ENCODE measurements at regions not wholly inside any gene's neighbourhood (a gene's known extent, or its start where the extent isn't known, plus 50 kb on each side); places are given as distances from the start of the nearest gene placed in this dataset.
A peak's percentile ranks its signal among the peaks of the same experiment; 100 is the strongest.

DNA sequence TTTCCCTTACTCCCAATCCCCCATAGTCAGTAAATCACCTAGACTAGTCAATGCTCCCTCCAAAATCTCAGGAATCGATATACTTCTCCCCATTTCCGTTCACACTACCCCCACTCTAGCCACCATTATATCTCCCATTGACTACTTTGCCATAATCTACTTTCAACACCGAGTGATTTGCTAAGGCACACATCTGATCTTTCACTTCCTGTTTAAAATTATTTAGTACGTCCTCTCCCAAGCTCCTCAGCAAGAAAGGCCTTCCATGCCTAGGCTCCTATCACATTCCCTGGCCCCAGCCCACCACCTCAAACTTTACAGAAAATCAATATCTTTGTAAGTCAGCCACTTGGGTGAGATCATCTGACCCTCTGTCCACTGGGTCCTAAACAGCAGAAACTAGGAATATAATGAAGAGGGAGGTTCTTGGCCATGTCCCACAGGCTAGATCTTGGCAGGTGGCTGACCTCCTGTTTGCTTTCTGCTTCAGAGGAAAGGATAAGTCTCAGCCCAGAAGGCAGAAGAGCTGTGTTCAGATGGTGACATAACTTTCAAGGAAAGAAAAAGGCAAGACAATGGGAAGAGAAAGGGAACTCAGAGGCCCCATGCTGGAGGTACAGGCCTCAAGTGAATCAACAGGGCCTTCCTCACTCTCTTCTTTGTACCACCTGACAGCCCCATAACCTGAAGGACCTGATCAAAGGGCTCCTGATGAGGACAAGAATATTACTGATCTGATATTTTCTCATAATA lies 103.0 kb downstream of the RPL22L1 start (continued):
- TF ChIP-seq CUX1 (CRISPR knock-in tag; IDR thresholded peaks at IDR 0.05) (no peak), NR4A1 (CRISPR knock-in tag; IDR thresholded peaks at IDR 0.05) (no peak), NR4A1 (tag; IDR thresholded peaks at IDR 0.05) (peak; percentile 64; the same call in 1 of the 2 replicates), TAF9B (IDR thresholded peaks at IDR 0.05; ENCODE audit: partially characterized antibody) (peak; percentile 5), ZBED1 (IDR thresholded peaks at IDR 0.05) (no peak), ZNF75A (CRISPR knock-in tag; IDR thresholded peaks at IDR 0.05) (peak; percentile 15; the same call in 1 of the 2 replicates), ILF3 (IDR thresholded peaks at IDR 0.05; ENCODE audit: borderline replicate concordance) (no peak), YY1 (IDR thresholded peaks at IDR 0.05; ENCODE audit: borderline replicate concordance in 1 of 3, control insufficient read depth in 1 of 3, extremely low read depth in 1 of 3, insufficient read depth in 3 of 3, insufficient read length in 1 of 3, insufficient replicate concordance in 2 of 3, low read depth in 1 of 3, low read length in 2 of 3) (no peak), SAFB2 (IDR thresholded peaks at IDR 0.05; ENCODE audit: borderline replicate concordance, low read depth, low read length, severe bottlenecking) (no peak), ZMIZ1 (IDR thresholded peaks at IDR 0.05; ENCODE audit: low read depth in 2 of 2, low read length in 2 of 2) (no peak)
- TF ChIP-seq, protein P1, sequence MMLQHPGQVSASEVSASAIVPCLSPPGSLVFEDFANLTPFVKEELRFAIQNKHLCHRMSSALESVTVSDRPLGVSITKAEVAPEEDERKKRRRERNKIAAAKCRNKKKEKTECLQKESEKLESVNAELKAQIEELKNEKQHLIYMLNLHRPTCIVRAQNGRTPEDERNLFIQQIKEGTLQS (IDR thresholded peaks at IDR 0.05): peak; percentile 66; the same call in 1 of the 2 replicates
- TF ChIP-seq, protein P1 (CRISPR knock-in tag; conservative IDR thresholded peaks at IDR 0.05): no peak
- TF ChIP-seq, protein P2, sequence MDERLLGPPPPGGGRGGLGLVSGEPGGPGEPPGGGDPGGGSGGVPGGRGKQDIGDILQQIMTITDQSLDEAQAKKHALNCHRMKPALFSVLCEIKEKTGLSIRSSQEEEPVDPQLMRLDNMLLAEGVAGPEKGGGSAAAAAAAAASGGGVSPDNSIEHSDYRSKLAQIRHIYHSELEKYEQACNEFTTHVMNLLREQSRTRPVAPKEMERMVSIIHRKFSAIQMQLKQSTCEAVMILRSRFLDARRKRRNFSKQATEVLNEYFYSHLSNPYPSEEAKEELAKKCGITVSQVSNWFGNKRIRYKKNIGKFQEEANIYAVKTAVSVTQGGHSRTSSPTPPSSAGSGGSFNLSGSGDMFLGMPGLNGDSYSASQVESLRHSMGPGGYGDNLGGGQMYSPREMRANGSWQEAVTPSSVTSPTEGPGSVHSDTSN (CRISPR knock-in tag; IDR thresholded peaks at IDR 0.05; ENCODE audit: low read depth): no peak
- TF ChIP-seq, protein P2 (tag; conservative IDR thresholded peaks at IDR 0.05; ENCODE audit: low read depth): peak; percentile 61

All from K562 (cell line).